A673 (cell line): ENCODE measurements at regions not wholly inside any gene's neighbourhood (a gene's known extent, or its start where the extent isn't known, plus 50 kb on each side); places are given as distances from the start of the nearest gene placed in this dataset.

Experiments used
- EZH2 ChIP-seq: fragments of 200-600 bp; sonication (generic); IDR thresholded peaks from 2 replicates; pipeline ENCODE4 v1.6.1; 2017; ENCODE audit warnings: borderline replicate concordance, low read depth, mild to moderate bottlenecking, mixed read lengths, antibody characterized with exemption, low read length; ENCODE audit not compliant: poor library complexity, severe bottlenecking
- TF ChIP-seq, protein P1 (sequence below): fragments of 300-800, 200-600 bp; sonication (generic); conservative IDR thresholded peaks from 2 replicates; pipeline ENCODE4 v1.5.1; 2017; ENCODE audit warnings: low read depth, mild to moderate bottlenecking, antibody characterized with exemption, low read length, moderate library complexity, mixed read lengths

DNA sequence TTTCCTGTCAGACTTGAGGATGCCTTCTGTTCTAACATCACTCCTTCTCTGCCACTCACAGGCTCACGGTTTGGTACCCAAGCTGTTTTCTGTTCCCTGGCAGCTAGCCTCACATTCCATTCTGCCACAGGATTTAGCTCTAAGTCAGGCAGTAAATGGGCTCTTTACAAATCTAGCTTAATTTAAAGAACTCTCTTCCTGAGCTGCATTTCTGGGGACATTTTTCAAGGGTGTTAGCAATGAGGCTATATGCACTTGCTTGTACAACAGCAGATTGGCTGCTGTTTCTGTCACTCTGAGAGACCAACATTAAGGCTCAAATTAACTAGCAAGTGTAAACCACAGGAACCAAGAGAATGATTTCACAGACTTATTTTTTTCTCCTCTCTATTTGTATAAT is 337.8 kb upstream of the NOCT start:
- TF ChIP-seq EZH2: no peak
- TF ChIP-seq, protein P1, sequence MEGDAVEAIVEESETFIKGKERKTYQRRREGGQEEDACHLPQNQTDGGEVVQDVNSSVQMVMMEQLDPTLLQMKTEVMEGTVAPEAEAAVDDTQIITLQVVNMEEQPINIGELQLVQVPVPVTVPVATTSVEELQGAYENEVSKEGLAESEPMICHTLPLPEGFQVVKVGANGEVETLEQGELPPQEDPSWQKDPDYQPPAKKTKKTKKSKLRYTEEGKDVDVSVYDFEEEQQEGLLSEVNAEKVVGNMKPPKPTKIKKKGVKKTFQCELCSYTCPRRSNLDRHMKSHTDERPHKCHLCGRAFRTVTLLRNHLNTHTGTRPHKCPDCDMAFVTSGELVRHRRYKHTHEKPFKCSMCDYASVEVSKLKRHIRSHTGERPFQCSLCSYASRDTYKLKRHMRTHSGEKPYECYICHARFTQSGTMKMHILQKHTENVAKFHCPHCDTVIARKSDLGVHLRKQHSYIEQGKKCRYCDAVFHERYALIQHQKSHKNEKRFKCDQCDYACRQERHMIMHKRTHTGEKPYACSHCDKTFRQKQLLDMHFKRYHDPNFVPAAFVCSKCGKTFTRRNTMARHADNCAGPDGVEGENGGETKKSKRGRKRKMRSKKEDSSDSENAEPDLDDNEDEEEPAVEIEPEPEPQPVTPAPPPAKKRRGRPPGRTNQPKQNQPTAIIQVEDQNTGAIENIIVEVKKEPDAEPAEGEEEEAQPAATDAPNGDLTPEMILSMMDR: no peak
